CD4-positive, alpha-beta T cell (primary cell): ENCODE measurements at regions not wholly inside any gene's neighbourhood (a gene's known extent, or its start where the extent isn't known, plus 50 kb on each side); places are given as distances from the start of the nearest gene placed in this dataset.

ENCODE experiments used
- ATAC-seq: fragments of 200-7000 bp; cut with Tn5 transposase; one replicate; pipeline ENCODE4 v1.10.0; 2022; ENCODE audit warnings: mild to moderate bottlenecking; ENCODE audit not compliant: poor library complexity
- CTCF ChIA-PET: fragments of 350-600 bp; sonication (Branson Sonifier 250); formaldehyde crosslinking; loops from one replicate; lab custom pipeline; 2021; ENCODE audit warnings: antibody characterized with exemption, inconsistent platforms; lab: Charles Lee
- POLR2A ChIA-PET: fragments of 350-600 bp; sonication (Branson Sonifier 250); formaldehyde crosslinking; loops from one replicate; lab custom pipeline; 2021; ENCODE audit warnings: antibody characterized with exemption, inconsistent platforms; lab: Charles Lee
- DNase-seq, 14 experiments: peaks; one replicate each; pipeline ENCODE4 v3.0.0-alpha.2; 2013 to 2020; ENCODE audit warnings: mixed read lengths in 2 of 14
- H3K27ac ChIP-seq, 2 donors: one replicate each; pipeline versions ENCODE4 v1.5.1 to v1.7.0; 2013; ENCODE audit warnings: low read length in 2 of 2, low read depth in 1 of 2, mild to moderate bottlenecking in 1 of 2
- H3K27me3 ChIP-seq, 2 experiments: 1 replicate in 1 of 2; 2 replicates in 1 of 2; pipeline versions ENCODE4 v1.6.1 to v1.7.0; 2013; ENCODE audit warnings: low read length in 2 of 2, control low read depth in 1 of 2, mild to moderate bottlenecking in 1 of 2, moderate library complexity in 1 of 2; ENCODE audit not compliant: insufficient read depth in 2 of 2, control insufficient read depth in 1 of 2
- H3K36me3 ChIP-seq: one replicate; pipeline ENCODE4 v1.6.1; 2013; ENCODE audit warnings: low read length, control low read depth; ENCODE audit not compliant: insufficient read depth
- H3K4me1 ChIP-seq: one replicate; pipeline ENCODE4 v1.6.1; 2013; ENCODE audit warnings: low read length, control low read depth; ENCODE audit not compliant: insufficient read depth
- H3K4me3 ChIP-seq: one replicate; pipeline ENCODE4 v1.5.1; 2013; ENCODE audit warnings: mild to moderate bottlenecking, low read length, moderate library complexity
- H3K9me3 ChIP-seq, 2 experiments: 1 replicate in 1 of 2; 2 replicates in 1 of 2; pipeline versions ENCODE4 v1.6.1 to v1.7.0; 2013; ENCODE audit warnings: low read length in 2 of 2, mild to moderate bottlenecking in 2 of 2, control low read depth in 1 of 2, moderate library complexity in 1 of 2; ENCODE audit not compliant: control insufficient read depth in 1 of 2, insufficient read depth in 1 of 2
- H3K27ac Mint-ChIP-seq: one replicate; pipeline ENCODE4 v1.8.0; 2020; ENCODE audit warnings: mixed read lengths
- H3K27me3 Mint-ChIP-seq: one replicate; pipeline ENCODE4 v1.8.0; 2021; ENCODE audit warnings: mixed read lengths
- H3K36me3 Mint-ChIP-seq: one replicate; pipeline ENCODE4 v1.8.0; 2021; ENCODE audit warnings: low read depth, mixed read lengths
- H3K4me1 Mint-ChIP-seq: one replicate; pipeline ENCODE4 v1.8.0; 2021; ENCODE audit warnings: low read depth, mixed read lengths
- H3K4me3 Mint-ChIP-seq: one replicate; pipeline ENCODE4 v1.8.0; 2020; ENCODE audit warnings: mild to moderate bottlenecking, mixed read lengths
- H3K9me3 Mint-ChIP-seq: one replicate; pipeline ENCODE4 v1.8.0; 2020; ENCODE audit warnings: mixed read lengths
- CTCF ChIP-seq: fragments of 200-600 bp; IDR thresholded peaks from one replicate; pipeline ENCODE4 v1.8.0; 2022; ENCODE audit warnings: antibody characterized with exemption, mild to moderate bottlenecking
- intact Hi-C, 2 experiments: fragments of 100-400 bp; cut with DNase I in 1 of 2; cut with micrococcal nuclease in 1 of 2; formaldehyde crosslinking; loops; one replicate each; pipeline versions ENCODE4 v1.15.1 to v1.9.0; 2023 to 2025; cut with DNase I, micrococcal nuclease

GRCh38 chr5:86735370-86735769, 117.6 kb downstream of the COX7C start:
- intact Hi-C loops = no loop called here
- no peak overlapping the region for H3K27ac ChIP-seq
- no peaks in the 10 kb centered on the region for H3K27me3 ChIP-seq
- H3K36me3 Mint-ChIP-seq = no peaks in the 10 kb centered on the region
- H3K4me3 ChIP-seq = no peak overlapping the region
- peaks cover 4% of the 10 kb centered on the region for H3K27me3 Mint-ChIP-seq
- TF ChIP-seq CTCF = no peak
- ATAC-seq (no peak), DNase-seq (no peak)
- no peaks in the 10 kb centered on the region for H3K36me3 ChIP-seq
- no peak overlapping the region for H3K27ac Mint-ChIP-seq
- H3K9me3 Mint-ChIP-seq = peaks cover 23% of the 10 kb centered on the region
- POLR2A ChIA-PET = no interaction called here
- no peaks in the 10 kb centered on the region for H3K4me1 Mint-ChIP-seq
- no peak overlapping the region for H3K4me3 Mint-ChIP-seq
- peaks cover 6 to 16% of the 10 kb centered on the region in 2 experiments for H3K9me3 ChIP-seq
- CTCF ChIA-PET = no interaction called here
- H3K4me1 ChIP-seq = no peaks in the 10 kb centered on the region

- ATAC-seq (no peak), DNase-seq (no peak)
- ChIA-PET CTCF (no interaction called here), POLR2A (no interaction called here)
- intact Hi-C loops = no loop called here
- H3K27me3 Mint-ChIP-seq = peaks cover 7% of the 10 kb centered on the region
- no peaks in the 10 kb centered on the region for H3K4me1 ChIP-seq
- peaks cover 17% of the 10 kb centered on the region for H3K9me3 Mint-ChIP-seq
- no peaks in the 10 kb centered on the region for H3K36me3 Mint-ChIP-seq
- no peaks in the 10 kb centered on the region for H3K36me3 ChIP-seq
- H3K27ac Mint-ChIP-seq = no peak overlapping the region
- H3K27me3 ChIP-seq = no peaks in the 10 kb centered on the region
- no peak overlapping the region for H3K4me3 Mint-ChIP-seq
- no peak for TF ChIP-seq CTCF
- no peak overlapping the region for H3K27ac ChIP-seq
- H3K4me1 Mint-ChIP-seq = no peaks in the 10 kb centered on the region
- no peak overlapping the region for H3K4me3 ChIP-seq
- H3K9me3 ChIP-seq = peaks cover 0 to 16% of the 10 kb centered on the region in 2 experiments
Measured at GRCh38 chr5:86737579-86737978, 119.8 kb downstream of the COX7C start.

GRCh38 chr5:86748538-86749105, 130.9 kb downstream of the COX7C start:
- H3K4me1 Mint-ChIP-seq = no peaks in the 10 kb centered on the region
- ChIA-PET CTCF (no interaction called here), POLR2A (no interaction called here)
- TF ChIP-seq CTCF = no peak
- Histone ChIP-seq H3K36me3 (no peaks in the 10 kb centered on the region), H3K27me3 (no peaks in the 10 kb centered on the region), H3K9me3 (no peaks in the 10 kb centered on the region), H3K4me1 (no peaks in the 10 kb centered on the region), H3K27ac (no peak overlapping the region), H3K4me3 (no peak overlapping the region)
- no peaks in the 10 kb centered on the region for H3K36me3 Mint-ChIP-seq
- no peak overlapping the region for H3K4me3 Mint-ChIP-seq
- ATAC-seq (no peak), DNase-seq (no peak)
- no peak overlapping the region for H3K27ac Mint-ChIP-seq
- no peaks in the 10 kb centered on the region for H3K9me3 Mint-ChIP-seq
- H3K27me3 Mint-ChIP-seq = no peaks in the 10 kb centered on the region
- intact Hi-C loops = no loop called here
